Karpas-422 (cell line): ENCODE measurements at regions not wholly inside any gene's neighbourhood (a gene's known extent, or its start where the extent isn't known, plus 50 kb on each side); places are given as distances from the start of the nearest gene placed in this dataset. TPM values are rescaled to one million over a fixed set of nuclear protein-coding genes. Genes with fewer than 3 reads are reported as not detected.
"Not testable (repeated sequence)": the region's sequence is repeated elsewhere in the genome, so short reads cannot be mapped to it uniquely, and the experiment has no call there.

Experiments
- DNase-seq: peaks from one replicate; pipeline ENCODE4 v3.0.0-alpha.2; 2015
- H2AFZ ChIP-seq: fragments of 200-600 bp; sonication (generic); 2 replicates; pipeline ENCODE4 v1.6.1; 2014; ENCODE audit warnings: antibody characterized with exemption, low read length, mixed read lengths
- H3K27ac ChIP-seq: fragments of 200-600 bp; sonication (generic); 2 replicates; pipeline ENCODE4 v1.5.1; 2014; ENCODE audit warnings: mild to moderate bottlenecking, low read length, moderate library complexity
- H3K27me3 ChIP-seq: fragments of 200-600 bp; sonication (generic); 2 replicates; pipeline ENCODE4 v1.6.1; 2014; ENCODE audit warnings: low read length, mixed read lengths
- H3K36me3 ChIP-seq: fragments of 200-600 bp; sonication (generic); 2 replicates; pipeline ENCODE4 v1.6.1; 2014; ENCODE audit warnings: low read length, mixed read lengths; ENCODE audit not compliant: insufficient read depth
- H3K4me1 ChIP-seq: fragments of 200-600 bp; sonication (generic); 2 replicates; pipeline ENCODE4 v1.6.1; 2014; ENCODE audit warnings: mild to moderate bottlenecking, low read length, mixed read lengths
- H3K4me2 ChIP-seq: fragments of 200-600 bp; sonication (generic); 2 replicates; pipeline ENCODE4 v1.6.1; 2014; ENCODE audit warnings: low read length, low read depth, mild to moderate bottlenecking; ENCODE audit not compliant: poor library complexity, severe bottlenecking
- H3K4me3 ChIP-seq: fragments of 200-600 bp; sonication (generic); 2 replicates; pipeline ENCODE4 v1.5.1; 2014; ENCODE audit warnings: mild to moderate bottlenecking, antibody characterized with exemption, low read length, mixed read lengths
- H3K79me2 ChIP-seq: fragments of 200-600 bp; sonication (generic); 2 replicates; pipeline ENCODE4 v1.6.1; 2014; ENCODE audit warnings: mild to moderate bottlenecking, low read length, mixed read lengths
- H3K9ac ChIP-seq: fragments of 200-600 bp; sonication (generic); 2 replicates; pipeline ENCODE4 v1.6.0; 2014; ENCODE audit warnings: low read length
- H3K9me2 ChIP-seq: fragments of 200-600 bp; sonication (generic), shearing (Covaris generic); replicated peaks from 2 replicates; pipeline ENCODE4 v1.6.0; 2014; ENCODE audit warnings: mild to moderate bottlenecking, low read length, moderate library complexity; ENCODE audit not compliant: insufficient read depth
- H3K9me3 ChIP-seq: fragments of 300-700, 200-600 bp; sonication (generic); 2 replicates; pipeline ENCODE4 v1.6.1; 2014; ENCODE audit warnings: low read length, mixed read lengths
- H4K20me1 ChIP-seq: fragments of 200-600 bp; sonication (generic); 2 replicates; pipeline ENCODE4 v1.6.1; 2014; ENCODE audit warnings: mild to moderate bottlenecking, antibody characterized with exemption, low read length, low read depth; ENCODE audit not compliant: insufficient read depth
- small RNA-seq: library from RNA; depleted of rRNA; stranded (forward); fragments of <200 nt; gene quantifications from one replicate; pipeline ENCODE3, GENCODE V24; 2014

DNA sequence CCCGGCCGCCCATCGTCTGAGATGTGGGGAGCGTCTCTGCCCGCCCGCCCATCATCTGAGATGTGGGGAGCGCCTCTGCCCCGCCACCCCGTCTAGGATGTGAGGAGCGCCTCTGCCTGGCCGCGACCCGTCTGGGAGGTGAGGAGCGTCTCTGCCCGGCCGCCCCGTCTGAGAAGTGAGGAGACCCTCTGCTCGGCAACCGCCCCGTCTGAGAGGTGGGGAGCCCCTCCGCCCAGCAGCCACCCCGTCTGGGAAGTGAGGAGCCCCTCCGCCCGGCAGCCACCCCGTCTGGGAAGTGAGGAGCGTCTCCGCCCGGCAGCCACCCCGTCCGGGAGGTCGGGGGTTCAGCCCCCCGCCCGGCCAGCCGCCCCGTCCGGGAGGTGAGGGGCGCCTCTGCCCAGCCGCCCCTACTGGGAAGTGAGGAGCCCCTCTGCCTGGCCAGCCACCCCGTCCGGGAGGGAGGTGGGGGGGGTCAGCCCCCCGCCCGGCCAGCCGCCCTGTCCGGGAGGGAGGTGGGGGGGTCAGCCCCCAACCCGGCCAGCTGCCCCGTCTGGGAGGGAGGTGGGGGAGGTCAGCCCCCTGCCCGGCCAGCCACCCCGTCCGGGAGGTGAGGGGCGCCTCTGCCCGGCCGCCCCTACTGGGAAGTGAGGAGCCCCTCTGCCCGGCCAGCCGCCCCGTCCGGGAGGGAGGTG lies 54.9 kb upstream of the CACHD1 start:
- H2AFZ ChIP-seq, H3K9me2 ChIP-seq, H3K79me2 ChIP-seq, DNase-seq, H4K20me1 ChIP-seq, H3K4me2 ChIP-seq, H3K27ac ChIP-seq, H3K27me3 ChIP-seq, H3K9me3 ChIP-seq, H3K36me3 ChIP-seq, H3K4me3 ChIP-seq, H3K4me1 ChIP-seq, H3K9ac ChIP-seq: not testable (repeated sequence)

DNA sequence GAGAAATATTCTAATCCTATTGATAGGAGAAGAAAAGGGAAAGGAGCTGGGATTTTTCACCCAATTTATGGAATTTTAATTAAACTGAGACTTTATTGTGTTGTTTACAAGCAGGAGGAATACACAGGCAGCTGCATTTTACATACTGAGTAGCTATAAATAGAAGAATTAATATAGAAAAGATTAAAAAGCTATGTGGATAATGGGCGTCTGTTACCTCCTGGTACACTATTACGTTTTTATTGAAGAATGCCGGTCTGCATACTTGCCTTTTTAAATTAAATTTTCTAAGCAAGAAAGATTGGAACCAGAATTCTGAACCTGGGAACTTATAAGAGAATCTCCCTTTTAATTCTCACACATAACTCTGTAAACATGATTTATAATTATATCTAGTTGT lies 52.1 kb upstream of the CACHD1 start:
- Histone ChIP-seq H3K27me3 (no peaks in the 10 kb centered on the region), H3K9me3 (no peaks in the 10 kb centered on the region), H3K4me3 (no peak overlapping the region), H3K9me2 (no peaks in the 10 kb centered on the region), H3K4me1 (no peaks in the 10 kb centered on the region), H2AFZ (no peak overlapping the region), H3K9ac (no peak overlapping the region), H3K79me2 (no peaks in the 10 kb centered on the region), H3K27ac (no peak overlapping the region), H3K4me2 (no peak overlapping the region), H3K36me3 (no peaks in the 10 kb centered on the region), H4K20me1 (no peaks in the 10 kb centered on the region)
- no peak for DNase-seq

Small RNAs in the stretch of these regions (small RNA-seq; reads per million reads assigned to genes)
- not detected for gene RNU7-62P
